Neural cell (in vitro differentiated cells): ENCODE measurements at regions not wholly inside any gene's neighbourhood (a gene's known extent, or its start where the extent isn't known, plus 50 kb on each side); places are given as distances from the start of the nearest gene placed in this dataset.

Experiments
- CTCF ChIP-seq: fragments of 450-650 bp; IDR thresholded peaks from 2 replicates; pipeline ENCODE4 v1.5.1; 2014; ENCODE audit warnings: antibody characterized with exemption, mild to moderate bottlenecking, moderate library complexity; ENCODE audit not compliant: poor library complexity, severe bottlenecking
- EZH2 ChIP-seq: fragments of 200-600, 300-800 bp; shearing (Covaris generic), sonication (generic); IDR thresholded peaks from 2 replicates; pipeline ENCODE4 v1.6.1; 2014; ENCODE audit warnings: antibody characterized with exemption, low read length, borderline replicate concordance, mild to moderate bottlenecking; ENCODE audit not compliant: insufficient read depth, poor library complexity, severe bottlenecking
- MXI1 ChIP-seq: fragments of 450-650 bp; conservative IDR thresholded peaks from 2 replicates; pipeline ENCODE4 v1.6.1; 2014; ENCODE audit warnings: antibody characterized with exemption, mild to moderate bottlenecking; ENCODE audit not compliant: poor library complexity, severe bottlenecking

GRCh38 chr17:68734187-68734900 is 133.2 kb upstream of the FAM20A start:
- TF ChIP-seq CTCF: no peak
- no peak for TF ChIP-seq EZH2
- no peak for TF ChIP-seq MXI1
